DOHH2 (cell line): ENCODE measurements at regions not wholly inside any gene's neighbourhood (a gene's known extent, or its start where the extent isn't known, plus 50 kb on each side); places are given as distances from the start of the nearest gene placed in this dataset.

Experiments used
- H3F3A ChIP-seq: fragments of 200-600 bp; sonication (generic), shearing (Covaris generic); 2 replicates; pipeline ENCODE4 v1.6.0; 2016; ENCODE audit warnings: antibody characterized with exemption, mild to moderate bottlenecking; ENCODE audit not compliant: control insufficient read depth, insufficient read depth
- H3K27ac ChIP-seq: fragments of 200-600 bp; sonication (generic); 2 replicates; pipeline ENCODE4 v1.5.1; 2014; ENCODE audit warnings: low read depth, mild to moderate bottlenecking, low read length, moderate library complexity
- H3K27me3 ChIP-seq: fragments of 200-600 bp; sonication (generic); 2 replicates; pipeline ENCODE4 v1.6.1; 2014; ENCODE audit warnings: mild to moderate bottlenecking, low read length, mixed read lengths; ENCODE audit not compliant: control insufficient read depth
- H3K36me3 ChIP-seq: fragments of 200-600 bp; sonication (generic); 2 replicates; pipeline ENCODE4 v1.6.1; 2014; ENCODE audit warnings: mild to moderate bottlenecking, low read length, moderate library complexity, mixed read lengths; ENCODE audit not compliant: control insufficient read depth
- H3K4me1 ChIP-seq: fragments of 200-600 bp; sonication (generic); 2 replicates; pipeline ENCODE4 v1.6.1; 2014; ENCODE audit warnings: mild to moderate bottlenecking, low read length, mixed read lengths; ENCODE audit not compliant: control insufficient read depth
- H3K4me2 ChIP-seq: fragments of 200-600 bp; sonication (generic); 2 replicates; pipeline ENCODE4 v1.6.0; 2014; ENCODE audit warnings: mild to moderate bottlenecking, low read length, moderate library complexity
- H3K4me3 ChIP-seq: fragments of 200-600 bp; sonication (generic); 2 replicates; pipeline ENCODE4 v1.5.1; 2014; ENCODE audit warnings: mild to moderate bottlenecking, low read length, mixed read lengths
- H3K79me2 ChIP-seq: fragments of 200-600 bp; sonication (generic); 2 replicates; pipeline ENCODE4 v1.6.1; 2014; ENCODE audit warnings: mild to moderate bottlenecking, low read length, mixed read lengths; ENCODE audit not compliant: control insufficient read depth
- H3K9me2 ChIP-seq: fragments of 200-600 bp; sonication (generic); replicated peaks from 2 replicates; pipeline ENCODE4 v1.6.1; 2014; ENCODE audit warnings: mild to moderate bottlenecking, low read length, mixed read lengths; ENCODE audit not compliant: control insufficient read depth
- H3K9me3 ChIP-seq: fragments of 200-600 bp; sonication (generic); 2 replicates; pipeline ENCODE4 v1.6.1; 2014; ENCODE audit warnings: antibody characterized with exemption, low read length, mixed read lengths; ENCODE audit not compliant: control insufficient read depth, insufficient read depth
- H4K20me1 ChIP-seq: fragments of 200-600 bp; sonication (generic); 2 replicates; pipeline ENCODE4 v1.6.0; 2014; ENCODE audit warnings: low read depth, mild to moderate bottlenecking, antibody characterized with exemption, low read length, moderate library complexity; ENCODE audit not compliant: control insufficient read depth, insufficient read depth
- CTCF ChIP-seq: fragments of 200-600 bp; sonication (generic); IDR thresholded peaks from one replicate; pipeline ENCODE4 v1.5.1; 2014; ENCODE audit warnings: antibody characterized with exemption, mild to moderate bottlenecking, low read depth, low read length; ENCODE audit not compliant: poor library complexity, severe bottlenecking
- EZH2phosphoT487 ChIP-seq: fragments of 200-600 bp; sonication (generic); IDR thresholded peaks from 2 replicates; pipeline ENCODE4 v1.6.1; 2017; ENCODE audit warnings: borderline replicate concordance, mild to moderate bottlenecking, antibody characterized with exemption, low read length, moderate library complexity, mixed read lengths

- H3K4me1 ChIP-seq: no peaks in the 10 kb centered on the region
- no peak overlapping the region for H3K27ac ChIP-seq
- H3K79me2 ChIP-seq: no peaks in the 10 kb centered on the region
- no peaks in the 10 kb centered on the region for H3K9me3 ChIP-seq
- H3F3A ChIP-seq: no peaks in the 10 kb centered on the region
- H3K9me2 ChIP-seq: no peaks in the 10 kb centered on the region
- H3K27me3 ChIP-seq: peaks cover 4% of the 10 kb centered on the region; the same call in 1 of the 2 replicates
- TF ChIP-seq CTCF: no peak
- no peak for TF ChIP-seq EZH2phosphoT487
- no peaks in the 10 kb centered on the region for H4K20me1 ChIP-seq
- H3K4me2 ChIP-seq: no peak overlapping the region
- H3K36me3 ChIP-seq: no peaks in the 10 kb centered on the region
- H3K4me3 ChIP-seq: no peak overlapping the region
These were observed 78.1 kb upstream of the TNIP3 start for GRCh38 chr4:121242188-121242750.

- H3K4me2 ChIP-seq: no peak overlapping the region
- no peaks in the 10 kb centered on the region for H4K20me1 ChIP-seq
- no peaks in the 10 kb centered on the region for H3K9me2 ChIP-seq
- H3K36me3 ChIP-seq: no peaks in the 10 kb centered on the region
- H3K4me1 ChIP-seq: no peaks in the 10 kb centered on the region
- TF ChIP-seq EZH2phosphoT487 (no peak), CTCF (no peak)
- peaks cover 4% of the 10 kb centered on the region; the same call in 1 of the 2 replicates for H3K27me3 ChIP-seq
- H3K27ac ChIP-seq: no peak overlapping the region
- H3F3A ChIP-seq: no peaks in the 10 kb centered on the region
- H3K4me3 ChIP-seq: no peak overlapping the region
- H3K9me3 ChIP-seq: no peaks in the 10 kb centered on the region
- no peaks in the 10 kb centered on the region for H3K79me2 ChIP-seq
These were observed 75.8 kb upstream of the TNIP3 start for GRCh38 chr4:121239951-121240350.

- peaks cover under 1% of the 10 kb centered on the region; the same call in 1 of the 2 replicates for H3K27me3 ChIP-seq
- H3K9me3 ChIP-seq: no peaks in the 10 kb centered on the region
- H3K4me3 ChIP-seq: no peak overlapping the region
- H3K4me2 ChIP-seq: no peak overlapping the region
- no peak for TF ChIP-seq EZH2phosphoT487
- TF ChIP-seq CTCF: no peak
- H3K36me3 ChIP-seq: no peaks in the 10 kb centered on the region
- H3K4me1 ChIP-seq: no peaks in the 10 kb centered on the region
- no peaks in the 10 kb centered on the region for H4K20me1 ChIP-seq
- H3F3A ChIP-seq: no peaks in the 10 kb centered on the region
- H3K79me2 ChIP-seq: no peaks in the 10 kb centered on the region
- no peak overlapping the region for H3K27ac ChIP-seq
- no peaks in the 10 kb centered on the region for H3K9me2 ChIP-seq
These were observed 74.3 kb upstream of the TNIP3 start for GRCh38 chr4:121238461-121238860.
